ENCODE measurements at regions not wholly inside any gene's neighbourhood (a gene's known extent, or its start where the extent isn't known, plus 50 kb on each side); places are given as distances from the start of the nearest gene placed in this dataset.
A peak's percentile ranks its signal among the peaks of the same experiment; 100 is the strongest.
"Not testable (repeated sequence)": the region's sequence is repeated elsewhere in the genome, so short reads cannot be mapped to it uniquely, and the experiment has no call there.

DNA sequence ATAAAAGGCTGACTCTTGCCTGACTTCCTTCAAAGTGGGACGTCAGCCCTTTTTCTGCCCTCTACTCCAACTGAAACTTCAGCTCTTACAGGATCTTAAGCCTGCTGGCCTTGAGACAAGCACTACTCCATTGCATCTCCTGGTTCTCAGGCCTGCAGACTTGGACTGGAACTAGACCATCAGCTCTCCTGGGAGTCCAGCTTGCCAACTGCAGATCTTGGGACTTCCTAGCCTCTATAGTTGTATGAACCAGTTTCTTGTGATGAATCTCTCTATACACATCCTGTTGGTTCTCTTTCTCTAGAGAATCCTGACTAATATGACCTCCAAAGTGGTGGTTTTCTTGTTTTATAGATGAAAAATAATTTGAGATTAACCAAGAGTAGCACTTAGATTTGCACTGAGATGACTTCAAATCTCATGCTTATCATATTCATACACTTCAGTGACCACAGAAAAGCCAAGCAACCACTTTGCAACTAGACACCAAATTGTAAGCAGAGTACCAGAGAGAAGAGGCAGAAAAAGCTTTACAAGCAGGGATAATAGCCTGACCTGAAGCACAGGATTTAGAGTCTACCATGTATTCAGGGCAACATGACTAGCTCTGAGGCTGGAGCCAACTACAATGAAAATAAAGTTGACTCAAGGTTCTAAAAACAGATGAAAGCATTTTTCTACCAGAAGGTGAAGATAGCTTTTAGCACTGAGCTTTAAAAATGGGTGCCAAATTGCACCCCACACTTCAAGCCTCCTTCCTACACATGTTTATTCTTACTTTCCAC lies 661.3 kb upstream of the USP24 start:
- 54% methylated on average over 1 of the region's 1 CpG for WGBS
- no peak for DNase-seq (ENCODE audit: extremely low spot score)
- TF ChIP-seq POLR2A (IDR thresholded peaks at IDR 0.05; ENCODE audit: low read depth) (no peak), EP300 (IDR thresholded peaks at IDR 0.05) (no peak), POLR2AphosphoS5 (IDR thresholded peaks at IDR 0.05) (no peak)
- TF ChIP-seq, protein P1, sequence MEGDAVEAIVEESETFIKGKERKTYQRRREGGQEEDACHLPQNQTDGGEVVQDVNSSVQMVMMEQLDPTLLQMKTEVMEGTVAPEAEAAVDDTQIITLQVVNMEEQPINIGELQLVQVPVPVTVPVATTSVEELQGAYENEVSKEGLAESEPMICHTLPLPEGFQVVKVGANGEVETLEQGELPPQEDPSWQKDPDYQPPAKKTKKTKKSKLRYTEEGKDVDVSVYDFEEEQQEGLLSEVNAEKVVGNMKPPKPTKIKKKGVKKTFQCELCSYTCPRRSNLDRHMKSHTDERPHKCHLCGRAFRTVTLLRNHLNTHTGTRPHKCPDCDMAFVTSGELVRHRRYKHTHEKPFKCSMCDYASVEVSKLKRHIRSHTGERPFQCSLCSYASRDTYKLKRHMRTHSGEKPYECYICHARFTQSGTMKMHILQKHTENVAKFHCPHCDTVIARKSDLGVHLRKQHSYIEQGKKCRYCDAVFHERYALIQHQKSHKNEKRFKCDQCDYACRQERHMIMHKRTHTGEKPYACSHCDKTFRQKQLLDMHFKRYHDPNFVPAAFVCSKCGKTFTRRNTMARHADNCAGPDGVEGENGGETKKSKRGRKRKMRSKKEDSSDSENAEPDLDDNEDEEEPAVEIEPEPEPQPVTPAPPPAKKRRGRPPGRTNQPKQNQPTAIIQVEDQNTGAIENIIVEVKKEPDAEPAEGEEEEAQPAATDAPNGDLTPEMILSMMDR (IDR thresholded peaks at IDR 0.05), result no peak
- Histone ChIP-seq H3K4me1 (no peaks in the 10 kb centered on the region), H3K27me3 (no peaks in the 10 kb centered on the region), H3K9me3 (no peaks in the 10 kb centered on the region), H3K36me3 (no peaks in the 10 kb centered on the region), H3K27ac (replicated peaks in 1 of 4) (no peak overlapping the region), H3K4me3 (no peak overlapping the region)
- intact Hi-C loops (cut with DNase I), result no loop called here

GRCh38 chr1:55870106-55870505 lies 654.9 kb upstream of the USP24 start:
- H3K9me3 ChIP-seq, result no peaks in the 10 kb centered on the region
- intact Hi-C loops (cut with DNase I), result no loop called here
- H3K4me3 ChIP-seq, result no peak overlapping the region
- TF ChIP-seq EP300 (IDR thresholded peaks at IDR 0.05) (no peak), POLR2AphosphoS5 (IDR thresholded peaks at IDR 0.05) (no peak), POLR2A (IDR thresholded peaks at IDR 0.05; ENCODE audit: low read depth) (no peak)
- TF ChIP-seq, protein P1 (IDR thresholded peaks at IDR 0.05), result no peak
- no peaks in the 10 kb centered on the region for H3K27me3 ChIP-seq
- H3K27ac ChIP-seq (replicated peaks in 1 of 4), result no peak overlapping the region
- H3K4me1 ChIP-seq, result peaks cover 0 to 26% (median 21%) of the 10 kb centered on the region in 4 donors
- DNase-seq (ENCODE audit: extremely low spot score), result no peak
- no peaks in the 10 kb centered on the region for H3K36me3 ChIP-seq

DNA sequence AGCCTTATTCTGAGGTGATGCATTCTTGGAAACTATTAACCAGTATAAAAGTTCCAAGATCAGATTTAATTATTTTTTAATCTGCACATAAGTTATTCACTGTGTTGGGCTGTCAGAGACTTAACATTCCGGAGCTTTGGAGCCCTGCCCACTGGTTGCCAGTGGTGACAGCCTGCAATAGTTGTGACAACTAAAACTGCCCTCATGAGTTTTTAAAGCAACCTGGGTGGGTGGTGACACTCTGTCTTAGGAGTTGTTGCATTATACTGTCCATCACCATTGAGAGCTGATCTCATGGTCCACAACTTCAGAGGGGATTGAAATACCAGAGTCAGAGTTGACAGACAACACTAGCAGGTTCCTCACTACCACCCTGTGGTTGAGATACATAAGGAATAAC lies 653.9 kb upstream of the USP24 start:
- H3K27ac ChIP-seq (replicated peaks in 1 of 4), result peak overlapping the region in 1 of 4 donors; percentile 3
- 29% methylated on average over 1 of the region's 1 CpG for WGBS
- no peaks in the 10 kb centered on the region for H3K36me3 ChIP-seq
- intact Hi-C loops (cut with DNase I), result no loop called here
- TF ChIP-seq EP300 (IDR thresholded peaks at IDR 0.05), result no peak
- H3K4me1 ChIP-seq, result peaks cover 0 to 26% (median 21%) of the 10 kb centered on the region in 4 donors
- no peaks in the 10 kb centered on the region for H3K27me3 ChIP-seq
- H3K4me3 ChIP-seq, result no peak overlapping the region
- no peaks in the 10 kb centered on the region for H3K9me3 ChIP-seq
- no peak for DNase-seq (ENCODE audit: extremely low spot score)

GRCh38 chr1:55868026-55868425 lies 652.9 kb upstream of the USP24 start:
- H3K27ac ChIP-seq (replicated peaks in 1 of 4), result no peak overlapping the region
- intact Hi-C loops (cut with DNase I), result no loop called here

GRCh38 chr1:55867304-55867843 lies 652.2 kb upstream of the USP24 start:
- WGBS, result 83% methylated on average over 3 of the region's 3 CpGs
- Histone ChIP-seq H3K4me3 (no peak overlapping the region), H3K4me1 (peaks cover 0 to 26% (median 21%) of the 10 kb centered on the region in 4 donors), H3K9me3 (no peaks in the 10 kb centered on the region), H3K36me3 (no peaks in the 10 kb centered on the region), H3K27me3 (no peaks in the 10 kb centered on the region), H3K27ac (replicated peaks in 1 of 4) (no peak overlapping the region)
- no peak for DNase-seq (ENCODE audit: extremely low spot score)
- TF ChIP-seq POLR2AphosphoS5 (IDR thresholded peaks at IDR 0.05) (no peak), EP300 (IDR thresholded peaks at IDR 0.05) (no peak), POLR2A (IDR thresholded peaks at IDR 0.05; ENCODE audit: low read depth) (no peak)
- TF ChIP-seq, protein P1 (IDR thresholded peaks at IDR 0.05), result no peak
- intact Hi-C loops (cut with DNase I), result no loop called here

More at GRCh38 chr1:55868026-55868425, 652.9 kb upstream of the USP24 start:
- no peaks in the 10 kb centered on the region for H3K36me3 ChIP-seq
- no peaks in the 10 kb centered on the region for H3K27me3 ChIP-seq
- H3K4me1 ChIP-seq, result peaks cover 0 to 26% (median 21%) of the 10 kb centered on the region in 4 donors
- H3K9me3 ChIP-seq, result no peaks in the 10 kb centered on the region
- WGBS, result 35% methylated on average over 2 of the region's 2 CpGs
- no peak for TF ChIP-seq POLR2A (IDR thresholded peaks at IDR 0.05; ENCODE audit: low read depth)
- TF ChIP-seq, protein P1 (IDR thresholded peaks at IDR 0.05), result no peak
- no peak for DNase-seq (ENCODE audit: extremely low spot score)
- H3K4me3 ChIP-seq, result no peak overlapping the region

DNA sequence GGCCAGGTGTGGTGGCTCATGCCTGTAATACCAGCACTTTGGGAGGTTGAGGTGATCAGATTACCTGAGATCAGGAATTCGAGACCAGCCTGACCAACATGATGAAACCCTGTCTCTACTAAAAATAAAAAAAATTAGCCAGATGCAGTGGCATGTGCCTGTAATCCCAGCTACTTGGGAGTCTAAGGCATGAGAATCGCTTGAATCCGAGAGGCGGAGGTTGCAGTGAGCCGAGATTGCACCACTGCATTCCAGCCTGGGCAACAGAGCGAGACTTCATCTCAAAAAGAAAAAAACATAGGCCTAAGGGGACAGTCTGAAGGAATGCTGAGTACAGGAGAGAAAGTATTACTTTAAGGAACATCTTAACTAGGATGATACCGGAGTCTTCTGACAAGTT lies 650.6 kb upstream of the USP24 start:
- H3K36me3 ChIP-seq; H3K4me3 ChIP-seq; H3K27me3 ChIP-seq; H3K27ac ChIP-seq (replicated peaks in 1 of 4); H3K9me3 ChIP-seq; DNase-seq (ENCODE audit: extremely low spot score); intact Hi-C loops (cut with DNase I): not testable (repeated sequence)
- WGBS, result 95% methylated on average over 7 of the region's 7 CpGs
- peaks cover 0 to 26% (median 21%) of the 10 kb centered on the region in 4 donors for H3K4me1 ChIP-seq
